GM21360 (cell line): ENCODE measurements at regions not wholly inside any gene's neighbourhood (a gene's known extent, or its start where the extent isn't known, plus 50 kb on each side); places are given as distances from the start of the nearest gene placed in this dataset.
"Not testable (repeated sequence)": the region's sequence is repeated elsewhere in the genome, so short reads cannot be mapped to it uniquely, and the experiment has no call there.

Source experiments
- ATAC-seq: cut with Tn5 transposase; IDR thresholded peaks from one replicate; pipeline ENCODE4 v1.9.1; 2021; ENCODE audit warnings: mild to moderate bottlenecking, moderate library complexity; ENCODE audit not compliant: unreplicated experiment

DNA sequence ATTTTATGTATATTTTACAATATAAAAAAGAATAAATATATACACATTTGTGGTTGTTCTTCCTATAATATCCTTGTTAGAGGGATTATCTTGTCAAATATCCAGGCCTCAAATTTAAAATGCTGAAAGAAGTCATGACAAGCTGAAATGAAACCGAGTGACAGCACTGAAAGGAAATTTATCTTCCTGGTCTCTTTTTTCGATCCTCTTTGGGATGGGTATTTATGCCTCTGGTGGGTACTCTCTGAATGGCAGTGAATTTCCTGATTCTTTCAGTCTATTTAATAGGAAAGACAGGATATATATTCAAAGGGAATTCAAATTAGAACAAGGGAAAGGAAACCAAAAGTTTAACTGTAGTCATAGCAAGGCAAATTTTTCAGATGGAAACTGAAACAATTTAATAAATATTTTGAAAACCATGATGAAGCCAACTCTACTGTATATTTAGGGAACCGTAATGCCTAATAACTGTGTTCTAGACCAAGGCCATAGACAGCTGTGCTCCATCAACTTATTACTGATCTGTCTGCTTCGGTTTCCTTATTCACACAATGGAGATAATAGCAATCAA, 97.9 kb downstream of the DLEU7 start:
- ATAC-seq, result no peak

DNA sequence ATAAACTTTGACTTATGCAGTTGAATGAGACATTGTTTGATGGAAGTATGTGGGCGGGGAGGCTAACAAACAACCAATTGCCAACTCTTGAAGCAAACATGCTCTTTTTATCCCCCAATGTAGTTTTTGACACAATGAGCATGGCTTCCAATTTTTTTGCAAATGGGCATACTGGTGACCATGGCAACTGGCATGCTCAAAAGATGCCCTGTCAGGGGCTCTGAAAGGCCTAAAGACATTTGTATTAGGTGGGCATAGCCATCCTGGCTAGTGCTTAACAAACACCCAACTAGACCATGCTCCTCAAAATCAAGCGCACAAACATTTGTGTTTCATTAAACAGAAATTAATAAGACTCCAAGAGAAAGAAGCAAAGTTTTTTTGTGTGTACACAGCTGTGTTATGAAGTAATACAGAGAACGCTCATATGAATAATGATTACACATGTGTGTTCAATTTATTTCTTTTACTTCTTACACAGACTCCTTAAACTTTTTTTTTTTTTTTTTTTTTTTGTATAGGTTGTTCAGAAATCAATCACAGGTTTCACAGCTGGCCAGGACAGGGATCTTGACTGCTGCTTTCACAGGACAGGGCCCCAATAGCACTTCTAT, 95.6 kb downstream of the DLEU7 start:
- no peak for ATAC-seq

DNA sequence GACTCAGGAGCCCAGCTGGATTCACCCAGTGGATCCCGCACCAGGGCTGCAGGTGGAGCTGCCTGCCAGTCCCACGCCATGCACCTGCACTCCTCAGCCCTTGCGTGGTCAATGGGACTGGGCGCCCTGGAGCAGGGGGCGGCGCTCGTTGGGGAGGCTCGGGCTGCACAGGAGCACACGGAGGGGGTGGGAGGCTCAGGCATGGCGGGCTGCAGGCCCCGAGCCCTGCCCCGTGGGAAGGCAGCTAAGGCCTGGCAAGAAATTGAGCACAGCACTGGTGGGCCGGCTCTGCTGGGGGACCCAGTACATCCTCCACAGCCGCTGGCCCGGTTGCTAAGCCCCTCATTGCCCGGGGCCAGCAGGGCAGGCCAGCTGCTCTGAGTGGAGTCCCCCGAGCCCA, 90.3 kb downstream of the DLEU7 start:
- not testable (repeated sequence) for ATAC-seq

DNA sequence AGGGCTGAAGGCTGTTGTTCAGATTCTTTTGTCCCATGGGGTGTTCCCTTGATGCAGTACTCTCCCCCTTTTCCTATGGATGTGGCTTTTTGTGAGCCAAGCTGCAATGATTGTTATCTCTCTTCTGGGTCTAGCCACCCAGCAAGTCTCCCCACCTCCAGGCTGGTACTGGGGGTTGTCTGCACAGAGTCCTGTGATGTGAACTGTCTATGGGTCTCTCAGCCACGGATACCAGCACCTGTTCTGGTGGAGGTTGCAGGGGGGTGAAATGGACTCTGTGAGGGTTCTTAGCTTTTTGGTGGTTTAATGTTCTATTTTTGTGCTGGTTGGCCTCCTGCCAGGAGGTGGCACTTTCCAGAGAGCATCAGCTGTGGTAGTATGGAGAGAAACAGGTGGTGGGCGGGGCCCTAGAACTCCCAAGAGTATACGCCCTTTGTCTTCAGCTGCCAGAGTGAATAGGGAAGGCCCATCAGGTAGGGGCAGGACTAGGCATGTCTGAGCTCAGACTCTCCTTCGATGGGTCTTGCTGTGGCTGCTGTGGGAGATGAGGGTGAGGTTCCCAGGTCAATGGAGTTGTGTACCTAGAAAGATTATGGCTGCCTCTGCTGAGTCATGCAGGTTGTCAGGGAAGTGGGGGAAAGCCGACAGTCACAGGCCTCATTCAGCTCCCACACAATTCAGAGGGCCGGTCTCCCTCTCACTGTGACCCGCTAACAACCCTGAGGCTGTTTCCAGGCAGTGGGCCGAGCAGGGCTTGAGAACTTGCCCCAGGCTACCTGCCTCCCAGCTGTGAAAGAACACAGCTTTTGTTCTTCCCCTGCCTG, 87.4 kb downstream of the DLEU7 start:
- ATAC-seq, result not testable (repeated sequence)

DNA sequence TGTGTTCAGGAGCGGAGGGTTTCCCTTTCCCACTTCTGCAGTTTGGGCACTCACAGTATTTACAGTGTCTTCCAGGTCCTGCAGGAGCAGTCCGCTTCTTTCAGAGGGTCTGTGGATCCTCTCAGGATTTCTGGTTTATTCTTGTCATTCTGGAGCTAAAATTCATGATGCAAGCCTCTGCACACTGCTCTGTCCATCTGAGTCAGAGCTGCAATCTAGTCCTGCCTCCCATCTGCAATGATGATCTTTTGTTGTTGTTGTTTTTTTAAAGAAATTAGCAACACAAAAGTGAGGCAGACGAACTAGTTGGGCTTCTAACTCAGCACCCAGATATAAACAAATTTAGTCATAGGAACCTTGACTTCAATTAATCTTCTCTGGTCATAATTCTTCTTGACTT, 86.5 kb downstream of the DLEU7 start:
- ATAC-seq, result no peak

DNA sequence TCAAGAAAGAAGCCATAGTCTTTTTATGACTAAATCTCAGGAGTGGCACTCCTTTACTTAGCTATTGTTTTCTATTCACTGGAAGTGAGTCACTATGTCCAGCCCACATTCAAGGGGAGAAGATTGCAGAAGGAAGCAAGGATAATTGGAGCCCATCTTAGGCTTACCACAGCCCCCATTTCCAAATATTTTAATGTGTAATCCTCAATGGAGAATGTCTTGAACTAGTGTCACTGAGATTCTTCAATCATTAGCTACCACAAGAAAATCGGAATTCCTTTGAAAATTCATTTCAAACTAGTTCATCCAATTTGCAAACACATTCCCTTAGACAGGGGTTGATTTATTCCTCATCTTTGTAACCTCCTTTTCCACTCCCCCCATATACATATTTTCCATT, 84.7 kb downstream of the DLEU7 start:
- no peak for ATAC-seq

DNA sequence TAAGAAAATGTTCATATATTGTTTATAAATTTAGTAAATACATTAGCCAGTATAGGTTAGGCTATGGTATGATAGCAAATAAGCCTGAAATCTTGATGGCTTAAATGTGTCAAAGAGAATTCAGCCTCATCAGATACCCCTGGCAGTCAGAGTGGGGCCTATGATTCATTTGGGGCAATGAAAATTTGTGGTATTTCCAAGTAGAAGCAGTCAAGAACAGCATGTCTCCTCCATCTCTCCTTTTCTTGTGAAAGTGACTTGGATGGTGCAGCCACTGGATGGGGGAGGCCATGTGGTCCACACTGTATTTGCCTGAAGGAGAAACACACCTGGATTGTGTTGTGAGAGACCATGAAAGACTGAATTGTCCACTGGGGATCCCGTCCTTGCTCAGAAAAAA, 82.7 kb downstream of the DLEU7 start:
- ATAC-seq, result no peak

DNA sequence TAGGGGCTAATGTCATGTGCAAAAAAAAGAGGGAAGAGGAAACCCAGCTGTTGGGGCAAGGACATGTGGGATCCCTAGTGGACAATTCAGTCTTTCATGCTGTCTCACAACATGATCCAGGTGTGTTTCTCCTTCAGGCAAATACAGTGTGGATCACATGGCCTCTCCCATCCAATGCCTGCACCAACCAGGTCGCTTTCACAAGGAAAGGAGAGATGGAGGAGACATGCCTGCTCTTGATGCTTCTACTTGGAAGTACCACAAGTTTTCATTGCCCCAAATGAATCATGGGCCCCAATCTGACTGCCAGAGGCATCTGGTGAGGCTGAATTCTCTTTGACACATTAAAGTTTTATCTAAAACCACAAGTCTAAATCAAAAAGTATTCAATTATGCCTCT, 82.1 kb downstream of the DLEU7 start:
- ATAC-seq, result no peak

DNA sequence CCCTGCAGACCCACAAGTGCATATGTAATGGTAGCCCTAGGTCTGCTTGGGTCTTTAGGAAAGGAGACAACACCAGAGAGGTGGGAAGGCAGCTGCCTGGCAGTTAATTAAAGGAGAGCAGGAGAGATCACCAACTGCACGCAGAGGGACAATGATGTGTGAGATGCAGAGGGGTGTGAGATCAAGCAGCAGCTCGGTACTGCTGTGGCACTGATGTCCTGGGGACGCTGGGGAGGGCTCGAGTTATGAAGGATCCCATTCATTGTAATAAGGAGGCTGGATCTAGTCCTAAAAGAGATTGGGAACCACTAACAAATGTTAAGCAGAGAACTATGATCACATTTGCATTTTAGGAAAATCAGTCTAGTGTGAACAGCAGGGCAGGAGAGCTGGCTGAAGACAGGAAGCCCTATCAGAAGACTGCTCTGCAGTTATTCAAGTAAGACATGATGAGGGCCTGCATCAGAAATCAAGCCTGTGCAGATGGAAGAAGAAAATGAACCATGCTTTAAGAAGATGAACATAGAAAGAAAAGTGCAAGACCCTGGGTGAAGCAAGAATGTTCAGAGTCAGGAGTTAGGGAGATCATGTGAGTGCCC, 80.4 kb downstream of the DLEU7 start:
- no peak for ATAC-seq

DNA sequence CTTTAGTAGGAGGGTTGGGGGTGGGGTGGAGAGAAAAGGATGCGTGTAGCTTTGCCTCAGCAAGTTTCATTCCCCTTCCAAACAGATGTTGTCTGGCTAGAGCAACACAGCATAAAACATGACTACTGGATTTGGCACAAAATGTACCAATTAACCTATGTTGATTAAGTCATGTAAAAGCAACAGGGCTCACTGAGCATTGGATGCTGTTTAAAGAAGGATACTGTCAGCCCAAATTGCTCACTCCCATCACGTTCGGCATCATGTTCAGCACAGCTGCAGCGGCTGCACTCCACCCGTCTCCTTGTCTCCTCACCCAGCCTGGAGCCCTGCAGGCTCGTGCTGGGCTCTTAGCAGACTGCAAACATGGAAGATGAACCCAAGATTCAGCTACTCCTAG, 77.5 kb downstream of the DLEU7 start:
- ATAC-seq, result no peak

DNA sequence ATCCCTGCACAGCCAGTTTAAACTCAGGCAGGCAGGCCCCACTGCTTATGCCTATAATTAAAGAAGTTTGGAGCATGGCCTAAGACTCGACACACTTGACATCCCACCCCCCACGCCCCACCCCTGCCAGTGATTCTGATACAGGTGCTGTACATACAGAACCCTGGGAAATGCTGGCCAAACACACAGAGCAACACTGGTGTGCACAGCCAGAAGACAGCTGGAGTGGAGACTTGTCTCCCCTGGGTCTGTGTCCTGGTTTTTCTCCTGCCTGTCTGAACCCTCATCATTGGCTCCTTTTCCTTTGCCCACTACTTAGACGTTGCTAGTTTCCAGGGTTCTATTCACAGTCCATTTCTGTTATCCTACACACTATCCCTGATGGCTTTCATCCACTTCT, 76.8 kb downstream of the DLEU7 start:
- no peak for ATAC-seq

DNA sequence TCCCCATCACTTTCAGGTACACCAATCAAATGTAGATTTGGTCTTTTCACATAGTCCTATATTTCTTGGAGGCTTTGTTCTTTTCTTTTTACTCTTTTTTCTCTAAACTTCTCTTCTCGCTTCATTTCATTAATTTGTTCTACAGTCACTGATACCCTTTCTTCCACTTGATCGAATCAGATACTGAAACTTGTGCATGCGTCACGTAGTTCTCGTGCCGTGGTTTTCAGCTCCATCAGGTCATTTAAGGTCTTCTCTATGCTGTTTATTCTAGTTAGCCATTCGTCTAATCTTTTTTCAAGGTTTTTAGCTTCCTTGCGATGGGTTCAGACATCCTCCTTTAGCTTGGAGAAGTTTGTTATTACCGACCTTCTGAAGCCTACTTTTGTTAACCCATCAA, 70.6 kb downstream of the DLEU7 start:
- ATAC-seq, result not testable (repeated sequence)
